ENCODE measurements at regions not wholly inside any gene's neighbourhood (a gene's known extent, or its start where the extent isn't known, plus 50 kb on each side); places are given as distances from the start of the nearest gene placed in this dataset.

GRCh38 chr2:13558368-13558767 is 841.6 kb downstream of the TRIB2 start (continued):
- TF ChIP-seq, protein P1, sequence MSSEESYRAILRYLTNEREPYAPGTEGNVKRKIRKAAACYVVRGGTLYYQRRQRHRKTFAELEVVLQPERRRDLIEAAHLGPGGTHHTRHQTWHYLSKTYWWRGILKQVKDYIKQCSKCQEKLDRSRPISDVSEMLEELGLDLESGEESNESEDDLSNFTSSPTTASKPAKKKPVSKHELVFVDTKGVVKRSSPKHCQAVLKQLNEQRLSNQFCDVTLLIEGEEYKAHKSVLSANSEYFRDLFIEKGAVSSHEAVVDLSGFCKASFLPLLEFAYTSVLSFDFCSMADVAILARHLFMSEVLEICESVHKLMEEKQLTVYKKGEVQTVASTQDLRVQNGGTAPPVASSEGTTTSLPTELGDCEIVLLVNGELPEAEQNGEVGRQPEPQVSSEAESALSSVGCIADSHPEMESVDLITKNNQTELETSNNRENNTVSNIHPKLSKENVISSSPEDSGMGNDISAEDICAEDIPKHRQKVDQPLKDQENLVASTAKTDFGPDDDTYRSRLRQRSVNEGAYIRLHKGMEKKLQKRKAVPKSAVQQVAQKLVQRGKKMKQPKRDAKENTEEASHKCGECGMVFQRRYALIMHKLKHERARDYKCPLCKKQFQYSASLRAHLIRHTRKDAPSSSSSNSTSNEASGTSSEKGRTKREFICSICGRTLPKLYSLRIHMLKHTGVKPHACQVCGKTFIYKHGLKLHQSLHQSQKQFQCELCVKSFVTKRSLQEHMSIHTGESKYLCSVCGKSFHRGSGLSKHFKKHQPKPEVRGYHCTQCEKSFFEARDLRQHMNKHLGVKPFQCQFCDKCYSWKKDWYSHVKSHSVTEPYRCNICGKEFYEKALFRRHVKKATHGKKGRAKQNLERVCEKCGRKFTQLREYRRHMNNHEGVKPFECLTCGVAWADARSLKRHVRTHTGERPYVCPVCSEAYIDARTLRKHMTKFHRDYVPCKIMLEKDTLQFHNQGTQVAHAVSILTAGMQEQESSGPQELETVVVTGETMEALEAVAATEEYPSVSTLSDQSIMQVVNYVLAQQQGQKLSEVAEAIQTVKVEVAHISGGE (CRISPR knock-in tag; IDR thresholded peaks at IDR 0.05), result no peak
- TF ChIP-seq DPF2 (IDR thresholded peaks at IDR 0.05) (peak; percentile 58; the same call in 1 of the 2 replicates), BCL11A (IDR thresholded peaks at IDR 0.05; ENCODE audit: low read depth, low read length) (peak; percentile 57; the same call in 1 of the 2 replicates), JUND (IDR thresholded peaks at IDR 0.05; ENCODE audit: low read depth, low read length) (no peak), CTCF (IDR thresholded peaks at IDR 0.05 in 2 of 3, conservative IDR thresholded peaks at IDR 0.05 in 1 of 3; ENCODE audit: control insufficient read depth in 2 of 3, extremely low read depth in 1 of 3, insufficient read depth in 1 of 3, low read depth in 3 of 3, low read length in 3 of 3) (no peak), ZBTB4 (CRISPR knock-in tag; IDR thresholded peaks at IDR 0.05) (no peak), CREB1 (IDR thresholded peaks at IDR 0.05; ENCODE audit: low read depth) (peak; percentile 24; the same call in 1 of the 2 replicates), KAT2A (conservative IDR thresholded peaks at IDR 0.05; ENCODE audit: control insufficient read depth, low read depth, low read length) (no peak), IKZF2 (IDR thresholded peaks at IDR 0.05) (peak in 1 of 2 experiments; percentile 52; a peak in 2 of 4 replicates), HDAC2 (IDR thresholded peaks at IDR 0.05) (no peak), EGR1 (IDR thresholded peaks at IDR 0.05; ENCODE audit: borderline replicate concordance in 1 of 2, low read depth in 2 of 2, low read length in 2 of 2) (no peak), SUZ12 (IDR thresholded peaks at IDR 0.05; ENCODE audit: unreplicated experiment) (no peak), POLR2AphosphoS2 (IDR thresholded peaks at IDR 0.05; ENCODE audit: low read depth, low read length) (no peak), FOXM1 (IDR thresholded peaks at IDR 0.05; ENCODE audit: low read depth, low read length) (peak; percentile 30; the same call in 1 of the 2 replicates), ZNF274 (IDR thresholded peaks at IDR 0.05; ENCODE audit: insufficient read depth, insufficient read length) (no peak)
- TF ChIP-seq, protein P2, sequence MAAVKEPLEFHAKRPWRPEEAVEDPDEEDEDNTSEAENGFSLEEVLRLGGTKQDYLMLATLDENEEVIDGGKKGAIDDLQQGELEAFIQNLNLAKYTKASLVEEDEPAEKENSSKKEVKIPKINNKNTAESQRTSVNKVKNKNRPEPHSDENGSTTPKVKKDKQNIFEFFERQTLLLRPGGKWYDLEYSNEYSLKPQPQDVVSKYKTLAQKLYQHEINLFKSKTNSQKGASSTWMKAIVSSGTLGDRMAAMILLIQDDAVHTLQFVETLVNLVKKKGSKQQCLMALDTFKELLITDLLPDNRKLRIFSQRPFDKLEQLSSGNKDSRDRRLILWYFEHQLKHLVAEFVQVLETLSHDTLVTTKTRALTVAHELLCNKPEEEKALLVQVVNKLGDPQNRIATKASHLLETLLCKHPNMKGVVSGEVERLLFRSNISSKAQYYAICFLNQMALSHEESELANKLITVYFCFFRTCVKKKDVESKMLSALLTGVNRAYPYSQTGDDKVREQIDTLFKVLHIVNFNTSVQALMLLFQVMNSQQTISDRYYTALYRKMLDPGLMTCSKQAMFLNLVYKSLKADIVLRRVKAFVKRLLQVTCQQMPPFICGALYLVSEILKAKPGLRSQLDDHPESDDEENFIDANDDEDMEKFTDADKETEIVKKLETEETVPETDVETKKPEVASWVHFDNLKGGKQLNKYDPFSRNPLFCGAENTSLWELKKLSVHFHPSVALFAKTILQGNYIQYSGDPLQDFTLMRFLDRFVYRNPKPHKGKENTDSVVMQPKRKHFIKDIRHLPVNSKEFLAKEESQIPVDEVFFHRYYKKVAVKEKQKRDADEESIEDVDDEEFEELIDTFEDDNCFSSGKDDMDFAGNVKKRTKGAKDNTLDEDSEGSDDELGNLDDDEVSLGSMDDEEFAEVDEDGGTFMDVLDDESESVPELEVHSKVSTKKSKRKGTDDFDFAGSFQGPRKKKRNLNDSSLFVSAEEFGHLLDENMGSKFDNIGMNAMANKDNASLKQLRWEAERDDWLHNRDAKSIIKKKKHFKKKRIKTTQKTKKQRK (IDR thresholded peaks at IDR 0.05; ENCODE audit: low read depth, low read length), result no peak
